GM10266 (cell line): ENCODE measurements at regions not wholly inside any gene's neighbourhood (a gene's known extent, or its start where the extent isn't known, plus 50 kb on each side); places are given as distances from the start of the nearest gene placed in this dataset.

Experiments
- DNase-seq: peaks from one replicate; pipeline ENCODE4 v3.0.0; 2012; ENCODE audit errors: extremely low spot score
- TF ChIP-seq, protein P1 (sequence below): IDR thresholded peaks from 2 replicates; pipeline ENCODE4 v1.5.1; 2012; ENCODE audit warnings: mild to moderate bottlenecking, low read depth; ENCODE audit not compliant: control insufficient read depth, insufficient read depth; ENCODE audit errors: missing control alignments

DNA sequence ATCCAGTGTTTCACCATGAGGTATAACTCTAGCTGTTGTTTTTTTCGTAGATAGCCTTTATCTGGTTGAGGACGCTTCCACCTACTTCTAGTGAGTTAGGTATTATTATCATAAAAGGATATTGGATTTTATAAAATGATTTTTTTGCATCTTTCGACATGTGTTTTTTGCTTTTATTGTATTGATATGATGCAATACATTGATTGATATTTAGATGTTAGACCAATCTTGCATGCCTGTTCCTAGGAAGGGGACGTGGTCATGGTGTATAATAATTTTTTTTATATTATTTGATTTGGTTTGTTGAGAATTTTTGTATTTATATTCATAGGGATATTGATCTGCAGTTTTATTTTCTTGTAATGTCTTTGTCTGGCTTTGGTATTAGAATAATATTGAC is 193.3 kb downstream of the HS3ST3B1 start:
- DNase-seq, result no peak
- TF ChIP-seq, protein P1, sequence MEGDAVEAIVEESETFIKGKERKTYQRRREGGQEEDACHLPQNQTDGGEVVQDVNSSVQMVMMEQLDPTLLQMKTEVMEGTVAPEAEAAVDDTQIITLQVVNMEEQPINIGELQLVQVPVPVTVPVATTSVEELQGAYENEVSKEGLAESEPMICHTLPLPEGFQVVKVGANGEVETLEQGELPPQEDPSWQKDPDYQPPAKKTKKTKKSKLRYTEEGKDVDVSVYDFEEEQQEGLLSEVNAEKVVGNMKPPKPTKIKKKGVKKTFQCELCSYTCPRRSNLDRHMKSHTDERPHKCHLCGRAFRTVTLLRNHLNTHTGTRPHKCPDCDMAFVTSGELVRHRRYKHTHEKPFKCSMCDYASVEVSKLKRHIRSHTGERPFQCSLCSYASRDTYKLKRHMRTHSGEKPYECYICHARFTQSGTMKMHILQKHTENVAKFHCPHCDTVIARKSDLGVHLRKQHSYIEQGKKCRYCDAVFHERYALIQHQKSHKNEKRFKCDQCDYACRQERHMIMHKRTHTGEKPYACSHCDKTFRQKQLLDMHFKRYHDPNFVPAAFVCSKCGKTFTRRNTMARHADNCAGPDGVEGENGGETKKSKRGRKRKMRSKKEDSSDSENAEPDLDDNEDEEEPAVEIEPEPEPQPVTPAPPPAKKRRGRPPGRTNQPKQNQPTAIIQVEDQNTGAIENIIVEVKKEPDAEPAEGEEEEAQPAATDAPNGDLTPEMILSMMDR, result no peak

DNA sequence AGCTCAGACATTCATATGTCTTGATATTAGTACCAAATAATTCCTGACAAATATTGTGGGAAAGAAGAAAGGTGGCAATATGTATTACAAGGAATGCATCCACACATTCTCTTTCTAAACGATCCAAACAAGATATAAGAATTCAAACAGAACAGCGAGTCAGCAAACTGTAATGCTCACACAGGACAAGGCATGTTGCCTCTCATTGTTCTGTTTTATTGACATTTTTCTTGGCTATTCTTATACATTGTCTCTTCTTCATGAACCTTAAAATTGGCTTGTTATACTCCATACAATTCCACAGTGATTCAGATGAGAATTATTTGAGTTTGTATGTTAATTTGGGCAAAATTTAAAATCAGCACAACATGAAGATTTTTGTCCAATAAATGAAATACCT is 189.1 kb downstream of the HS3ST3B1 start:
- no peak for DNase-seq
- TF ChIP-seq, protein P1, result no peak

GRCh38 chr17:14488958-14489550 is 188.2 kb downstream of the HS3ST3B1 start:
- no peak for DNase-seq
- TF ChIP-seq, protein P1, result no peak

DNA sequence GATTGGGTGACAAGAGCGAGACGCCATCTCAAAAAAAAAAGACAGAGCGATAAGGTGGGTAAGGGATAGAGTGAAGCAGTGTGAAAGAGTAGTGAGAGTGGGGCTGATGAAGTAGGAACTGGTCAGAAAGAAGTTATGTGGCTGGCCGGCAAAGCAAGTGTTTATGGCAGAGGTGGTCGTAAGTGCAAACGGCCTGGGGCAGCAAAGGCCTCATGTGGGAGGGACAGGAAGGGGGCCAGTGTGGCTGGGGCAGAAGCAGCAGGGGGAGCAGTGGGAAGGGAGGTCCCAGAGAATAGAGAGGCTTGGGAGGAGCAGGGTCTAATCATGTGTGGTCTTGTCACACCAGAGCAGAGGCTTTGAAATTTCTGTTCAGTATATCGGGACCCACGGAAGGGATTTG is 186.2 kb downstream of the HS3ST3B1 start:
- DNase-seq, result no peak
- TF ChIP-seq, protein P1, result no peak

DNA sequence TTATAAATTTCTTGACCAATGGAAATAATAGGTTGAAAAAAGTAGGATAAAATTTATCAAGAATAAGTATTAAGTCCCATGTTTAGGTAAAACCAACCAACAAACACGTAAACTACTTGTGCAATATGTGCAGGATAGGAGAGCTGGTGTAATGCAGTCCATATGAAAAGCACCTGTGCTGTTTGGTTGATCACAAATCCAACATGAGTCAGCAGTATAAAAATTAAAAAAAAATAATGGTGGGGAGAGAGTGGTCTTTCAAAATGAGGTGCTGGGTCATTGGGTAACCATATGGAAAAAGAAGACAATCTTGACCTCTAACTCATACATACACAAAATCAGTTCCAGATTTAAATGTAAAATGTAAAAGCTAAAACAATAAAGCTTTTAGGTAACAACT is 181.8 kb downstream of the HS3ST3B1 start:
- TF ChIP-seq, protein P1, result no peak
- no peak for DNase-seq

DNA sequence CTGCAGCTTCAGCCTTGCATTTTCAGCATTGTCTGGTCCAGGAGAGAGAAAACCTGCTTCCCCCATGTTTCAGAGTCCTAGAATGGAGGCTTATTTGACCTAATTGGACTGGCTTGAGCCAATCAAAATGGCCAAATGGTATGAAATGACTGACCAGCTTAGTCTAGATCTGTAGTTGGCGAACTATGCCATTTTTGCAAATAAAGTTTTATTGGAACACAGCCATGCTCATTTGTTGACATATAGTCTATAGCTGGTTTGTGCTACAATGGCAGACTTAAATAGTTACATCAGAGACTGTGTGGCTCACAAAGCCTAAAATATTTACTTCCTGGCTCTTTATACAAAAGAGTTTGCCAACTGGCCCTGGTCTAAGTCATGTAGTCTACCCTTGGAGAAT is 180.8 kb downstream of the HS3ST3B1 start:
- TF ChIP-seq, protein P1, result no peak
- no peak for DNase-seq

- no peak for DNase-seq
- TF ChIP-seq, protein P1, result no peak
These were observed 173.7 kb downstream of the HS3ST3B1 start for GRCh38 chr17:14474591-14474990.
